ENCODE measurements at regions not wholly inside any gene's neighbourhood (a gene's known extent, or its start where the extent isn't known, plus 50 kb on each side); places are given as distances from the start of the nearest gene placed in this dataset.

- TF ChIP-seq ZNF114 (CRISPR knock-in tag; IDR thresholded peaks at IDR 0.05) (no peak), EZH2 (IDR thresholded peaks at IDR 0.05; ENCODE audit: low read depth, unreplicated experiment) (no peak), CREB1 (CRISPR knock-in tag; IDR thresholded peaks at IDR 0.05; ENCODE audit: low read depth) (no peak), CTCF (conservative IDR thresholded peaks at IDR 0.05; ENCODE audit: low read depth in 2 of 2) (no peak), POLR2AphosphoS5 (IDR thresholded peaks at IDR 0.05; ENCODE audit: low read depth) (no peak), ZNF331 (CRISPR knock-in tag; IDR thresholded peaks at IDR 0.05; ENCODE audit: low read depth) (no peak), STAT1 (IDR thresholded peaks at IDR 0.05; ENCODE audit: unreplicated experiment) (no peak)
Measured at GRCh38 chr13:80881034-80881433, 540.1 kb upstream of the SPRY2 start (continued).

- no peaks in the 10 kb centered on the region for H4K20me1 ChIP-seq (replicated peaks; ENCODE audit: insufficient read depth)
- ATAC-seq (no peak), DNase-seq (ENCODE audit: low spot score) (no peak)
- H3K4me1 ChIP-seq (ENCODE audit: insufficient read depth) = peaks cover 27% of the 10 kb centered on the region
- no peaks in the 10 kb centered on the region for H3K36me3 Mint-ChIP-seq (ENCODE audit: low read depth)
- H3K4me1 Mint-ChIP-seq = peaks cover 17% of the 10 kb centered on the region
- H3K27ac Mint-ChIP-seq = no peak overlapping the region
- H3K27me3 ChIP-seq (ENCODE audit: insufficient read depth) = peaks cover 17% of the 10 kb centered on the region
- no peaks in the 10 kb centered on the region for H3K36me3 ChIP-seq (ENCODE audit: insufficient read depth)
- H3K4me2 ChIP-seq = peak overlapping the region; percentile 30; the same call in 1 of the 2 replicates
- no peak overlapping the region for H2AFZ ChIP-seq
- H3K9me3 Mint-ChIP-seq = no peaks in the 10 kb centered on the region
- H3K9me2 ChIP-seq (ENCODE audit: insufficient read depth) = no peaks in the 10 kb centered on the region
- H3K27ac ChIP-seq (ENCODE audit: low read depth) = no peak overlapping the region
- no peak for TF ChIP-seq ZNF462 (CRISPR knock-in tag; IDR thresholded peaks at IDR 0.05)
- TF ChIP-seq ZNF331 (CRISPR knock-in tag; IDR thresholded peaks at IDR 0.05; ENCODE audit: low read depth) = no peak
- no peak for TF ChIP-seq ZNF114 (CRISPR knock-in tag; IDR thresholded peaks at IDR 0.05)
- TF ChIP-seq STAT1 (IDR thresholded peaks at IDR 0.05; ENCODE audit: unreplicated experiment) = no peak
- TF ChIP-seq EZH2phosphoT487 (IDR thresholded peaks at IDR 0.05; ENCODE audit: unreplicated experiment) = no peak
- TF ChIP-seq EZH2 (IDR thresholded peaks at IDR 0.05; ENCODE audit: low read depth, unreplicated experiment) = no peak
- TF ChIP-seq REST (IDR thresholded peaks at IDR 0.05; ENCODE audit: unreplicated experiment) = no peak
- TF ChIP-seq POLR2AphosphoS5 (IDR thresholded peaks at IDR 0.05; ENCODE audit: low read depth) = no peak
- TF ChIP-seq CTCF (conservative IDR thresholded peaks at IDR 0.05; ENCODE audit: low read depth in 2 of 2) = no peak
- H3F3A ChIP-seq (replicated peaks; ENCODE audit: low read depth) = no peaks in the 10 kb centered on the region
- H3K4me3 Mint-ChIP-seq = no peak overlapping the region
- peaks cover 9% of the 10 kb centered on the region for H3K27me3 Mint-ChIP-seq (ENCODE audit: insufficient read depth, low read depth, poor library complexity)
- no peak overlapping the region for H3K4me3 ChIP-seq
- no peaks in the 10 kb centered on the region for H3K79me2 ChIP-seq (replicated peaks; ENCODE audit: insufficient read depth)
Measured at GRCh38 chr13:80877944-80878241, 537.0 kb upstream of the SPRY2 start.
